Hepatic stellate cell (primary cell): ENCODE measurements at regions not wholly inside any gene's neighbourhood (a gene's known extent, or its start where the extent isn't known, plus 50 kb on each side); places are given as distances from the start of the nearest gene placed in this dataset.
A peak's percentile ranks its signal among the peaks of the same experiment; 100 is the strongest.
"Not testable (repeated sequence)": the region's sequence is repeated elsewhere in the genome, so short reads cannot be mapped to it uniquely, and the experiment has no call there.

Experiments
- DNase-seq: peaks from one replicate; pipeline ENCODE4 v3.0.0; 2011; ENCODE audit warnings: low spot score

- DNase-seq = not testable (repeated sequence)
These were observed 50.3 kb upstream of the AGTPBP1 start for GRCh38 chr9:85792057-85792456.

GRCh38 chr9:85802978-85803695 is 61.4 kb upstream of the AGTPBP1 start:
- DNase-seq = not testable (repeated sequence)

- DNase-seq = not testable (repeated sequence)
These were observed 63.0 kb upstream of the AGTPBP1 start for GRCh38 chr9:85804847-85805133.

DNA sequence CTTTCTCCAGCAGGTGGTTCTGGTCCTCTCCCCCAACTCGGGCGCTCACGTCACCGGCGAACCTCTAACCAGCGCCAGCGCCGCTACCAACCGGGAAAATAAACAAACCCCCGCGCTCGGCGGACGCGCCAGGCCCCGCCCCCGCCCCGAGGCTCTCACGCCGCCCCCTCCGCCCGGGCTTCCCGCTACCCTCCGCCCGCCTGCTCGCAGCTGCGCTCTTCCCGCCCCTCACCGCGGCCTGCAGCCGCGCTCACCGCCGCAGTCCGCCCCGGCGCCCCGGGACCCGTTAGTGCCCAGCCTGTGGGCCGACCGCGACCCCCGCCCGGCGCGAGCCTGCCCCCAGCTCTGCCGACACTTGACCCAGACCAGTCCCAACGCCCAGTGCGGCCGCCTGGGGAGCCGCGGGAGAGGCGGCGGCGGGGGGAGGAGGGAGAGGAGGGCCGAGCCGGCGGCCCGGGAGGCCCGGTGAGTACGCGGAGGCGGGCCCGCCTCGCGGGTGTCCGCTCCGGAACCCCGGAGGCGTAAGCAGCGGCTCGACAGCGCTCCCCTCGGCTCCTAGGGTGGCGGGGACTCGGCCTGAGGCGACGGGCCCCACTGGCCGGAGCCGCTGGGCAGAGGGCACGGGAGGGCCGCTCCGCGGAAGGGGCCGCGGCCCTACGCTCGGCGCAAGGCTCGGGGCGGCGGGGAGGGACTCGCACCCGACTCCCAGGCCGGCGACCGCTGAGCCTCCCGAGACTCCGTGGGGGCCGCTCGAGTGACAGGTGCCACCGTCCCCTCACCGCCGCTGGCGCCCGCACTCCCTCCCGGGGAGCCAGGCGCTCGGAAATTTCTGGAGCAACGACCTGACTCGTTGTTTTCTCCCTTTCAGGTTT is 63.6 kb upstream of the AGTPBP1 start:
- DNase-seq = peak; percentile 21

GRCh38 chr9:85808329-85808728 is 66.6 kb upstream of the AGTPBP1 start:
- not testable (repeated sequence) for DNase-seq

- not testable (repeated sequence) for DNase-seq
These were observed 71.6 kb upstream of the AGTPBP1 start for GRCh38 chr9:85813388-85813787.

DNA sequence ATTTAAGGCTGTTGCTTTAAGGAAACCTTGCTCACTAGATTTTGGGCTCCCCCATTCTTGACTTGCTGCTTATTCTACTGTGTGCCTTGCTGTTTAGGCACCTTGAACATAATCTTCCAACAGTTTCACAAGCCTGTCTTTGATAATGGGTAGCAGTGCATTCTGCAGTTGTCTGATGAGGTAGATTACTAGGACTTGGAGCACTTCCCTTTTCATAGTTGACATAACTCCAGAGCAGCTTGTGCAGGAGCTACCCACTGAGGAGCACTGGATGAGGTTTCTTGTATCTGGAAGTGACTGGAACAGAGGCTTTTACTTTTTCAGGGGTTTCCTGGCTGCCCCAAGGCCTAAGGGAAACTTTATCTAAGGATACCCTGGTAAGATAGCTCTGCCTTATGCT is 73.0 kb upstream of the AGTPBP1 start:
- not testable (repeated sequence) for DNase-seq

GRCh38 chr9:85818971-85819370 is 77.2 kb upstream of the AGTPBP1 start:
- DNase-seq = not testable (repeated sequence)

DNA sequence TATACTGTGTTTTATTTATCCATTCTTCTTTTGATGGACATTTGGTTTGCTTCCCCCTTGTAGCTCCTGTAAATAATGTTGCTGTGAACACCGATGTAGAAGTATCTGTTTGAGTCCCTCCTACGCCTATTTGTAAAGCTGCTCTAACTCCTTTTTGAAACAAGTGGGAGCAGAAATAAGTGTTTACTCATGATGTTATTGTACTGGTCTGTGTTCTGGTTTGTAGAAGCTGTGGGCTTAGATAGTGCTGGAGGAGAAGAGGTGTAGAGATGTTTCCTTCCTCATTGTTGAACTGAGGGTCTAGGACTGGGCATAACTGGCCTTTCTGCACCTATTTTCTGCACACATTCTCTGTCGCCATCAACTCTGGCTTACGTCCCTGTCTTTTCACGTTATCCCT is 78.8 kb upstream of the AGTPBP1 start:
- not testable (repeated sequence) for DNase-seq

DNA sequence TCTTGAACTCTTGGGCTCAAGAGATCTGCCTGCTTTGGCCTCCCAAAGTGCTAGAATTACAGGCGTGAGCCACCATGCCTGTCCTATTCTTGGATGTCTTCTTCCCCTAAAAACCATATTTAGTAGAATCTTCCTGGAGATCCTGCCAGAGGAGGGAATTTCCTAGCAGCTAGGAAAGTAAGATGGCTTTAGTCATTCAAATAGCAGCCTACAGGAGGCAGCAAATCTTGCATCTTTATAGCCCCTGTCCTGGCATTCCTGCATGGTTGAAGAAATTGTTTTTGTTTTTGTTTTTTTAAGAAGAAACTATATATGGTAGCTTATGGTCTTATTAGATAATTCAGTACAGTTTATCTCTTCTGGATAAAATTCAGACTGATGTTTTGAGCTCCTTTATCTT is 83.2 kb upstream of the AGTPBP1 start:
- peak; percentile 10 for DNase-seq

GRCh38 chr9:85834591-85834990 is 92.8 kb upstream of the AGTPBP1 start:
- DNase-seq = not testable (repeated sequence)

GRCh38 chr9:85843949-85844348 is 97.0 kb upstream of the NAA35 start:
- not testable (repeated sequence) for DNase-seq

DNA sequence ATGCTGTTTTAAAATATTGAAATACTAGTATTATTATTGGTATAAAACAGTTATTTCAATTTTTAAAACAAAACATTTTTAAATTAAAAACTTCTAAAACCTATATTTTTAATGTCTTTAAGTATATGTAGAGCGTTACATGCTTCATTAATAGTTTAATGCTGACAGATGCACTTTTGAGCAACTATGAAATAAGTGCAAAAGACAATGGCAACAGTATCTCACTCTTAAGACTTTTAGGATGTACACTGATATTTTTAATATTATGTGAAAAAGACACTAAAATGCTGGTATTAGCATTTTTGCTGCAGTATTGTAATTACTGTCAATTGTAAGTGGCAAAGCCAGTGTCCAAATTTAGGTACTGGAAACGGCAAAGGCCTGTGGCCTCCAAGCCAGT is 93.2 kb upstream of the NAA35 start:
- DNase-seq = not testable (repeated sequence)

- DNase-seq = no peak
These were observed 82.7 kb upstream of the NAA35 start for GRCh38 chr9:85858056-85858750.

DNA sequence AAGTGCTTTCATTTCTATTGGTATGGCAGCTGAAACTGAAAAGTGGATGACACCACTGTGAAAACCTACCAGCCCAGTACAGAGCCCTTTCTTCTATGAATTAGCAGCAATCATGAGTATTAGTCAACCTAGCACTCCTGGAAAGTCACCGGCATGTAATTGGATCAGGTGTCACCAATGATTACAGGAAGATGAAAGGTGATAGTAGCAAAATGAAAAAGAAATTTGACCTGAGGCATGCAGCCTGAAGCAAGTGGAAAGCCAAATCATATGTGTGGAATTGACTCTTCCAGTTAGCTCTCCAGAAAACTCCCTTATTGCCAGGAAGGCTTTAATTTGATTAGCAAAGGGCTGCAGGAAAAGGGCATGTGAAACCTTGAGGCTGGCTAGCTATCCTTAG is 81.2 kb upstream of the NAA35 start:
- no peak for DNase-seq

DNA sequence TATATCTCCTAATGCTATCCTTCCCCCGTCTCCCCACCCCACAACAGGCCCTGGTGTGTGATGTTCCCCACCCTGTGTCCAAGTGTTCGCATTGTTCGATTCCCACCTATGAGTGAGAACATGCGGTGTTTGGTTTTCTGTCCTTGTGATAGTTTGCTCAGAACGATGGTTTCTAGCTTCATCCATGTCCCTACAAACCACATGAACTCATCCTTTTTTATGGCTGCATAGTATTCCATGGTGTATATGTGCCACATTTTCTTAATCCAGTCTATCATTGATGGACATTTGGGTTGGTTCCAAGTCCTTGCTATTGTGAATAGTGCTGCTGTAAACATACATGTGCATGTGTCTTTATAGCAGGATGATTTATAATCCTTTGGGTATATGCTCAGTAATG is 79.1 kb upstream of the NAA35 start:
- DNase-seq = not testable (repeated sequence)

GRCh38 chr9:85863875-85864274 is 77.1 kb upstream of the NAA35 start:
- no peak for DNase-seq

DNA sequence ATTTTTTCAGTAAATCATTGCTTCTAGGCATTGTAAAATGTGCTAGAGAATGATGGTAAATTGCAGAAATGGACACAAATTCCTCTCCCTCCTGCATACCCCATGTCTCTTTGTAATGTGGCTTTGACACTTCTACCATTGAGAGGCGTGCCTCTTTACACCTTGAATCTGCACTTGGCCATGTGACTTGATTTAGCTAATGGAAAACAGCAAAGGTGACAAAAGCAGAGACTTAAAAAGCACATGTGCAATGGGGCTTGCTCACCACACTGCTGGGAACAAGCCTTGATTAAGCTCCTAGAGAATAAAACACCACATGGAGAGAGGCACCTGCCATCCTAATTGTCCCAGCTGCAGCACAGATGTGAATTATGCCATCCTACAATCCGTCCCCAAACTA is 69.9 kb upstream of the NAA35 start:
- DNase-seq = no peak

DNA sequence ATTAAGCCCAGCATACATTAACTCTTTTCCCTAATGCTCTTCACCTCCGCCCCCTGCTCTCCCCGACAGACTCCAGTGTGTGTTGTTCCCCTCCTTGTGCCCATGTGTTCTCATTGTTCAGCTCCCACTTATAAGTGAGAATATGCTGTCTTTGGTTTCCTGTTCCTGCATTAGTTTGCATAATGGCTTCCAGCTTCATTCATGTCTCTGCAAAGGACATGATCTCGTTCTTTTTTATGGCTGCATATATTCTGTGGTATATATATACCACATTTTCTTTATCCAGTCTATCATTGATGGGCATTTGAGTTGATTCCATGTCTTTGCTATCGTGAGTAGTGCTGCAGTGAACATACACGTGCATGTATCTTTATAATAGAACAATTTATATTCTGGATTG is 69.3 kb upstream of the NAA35 start:
- not testable (repeated sequence) for DNase-seq

GRCh38 chr9:85872463-85872862 is 68.5 kb upstream of the NAA35 start:
- DNase-seq = no peak

GRCh38 chr9:85876628-85877027 is 64.3 kb upstream of the NAA35 start:
- DNase-seq = no peak

- DNase-seq = not testable (repeated sequence)
These were observed 61.9 kb upstream of the NAA35 start for GRCh38 chr9:85878872-85879597.
